ENCODE measurements at regions not wholly inside any gene's neighbourhood (a gene's known extent, or its start where the extent isn't known, plus 50 kb on each side); places are given as distances from the start of the nearest gene placed in this dataset.

GRCh38 chr4:106830879-106831278 is 205.2 kb downstream of the DKK2 start:
- Histone ChIP-seq H3K18ac (ENCODE audit: insufficient read length, low read depth, low read length) (no peak overlapping the region), H2BK15ac (ENCODE audit: low read depth, low read length) (no peak overlapping the region), H3K4ac (ENCODE audit: low read depth, low read length) (no peak overlapping the region), H3K23ac (ENCODE audit: insufficient read length, low read depth, low read length) (no peak overlapping the region), H3T11ph (ENCODE audit: low read length) (no peak overlapping the region), H2BK5ac (ENCODE audit: insufficient read length, low read length) (no peak overlapping the region), H2BK20ac (ENCODE audit: low read depth, low read length, poor library complexity, severe bottlenecking) (no peak overlapping the region), H3K79me1 (ENCODE audit: insufficient read depth, low read depth, low read length, poor library complexity, severe bottlenecking) (no peaks in the 10 kb centered on the region), H2AFZ (ENCODE audit: low read length) (no peak overlapping the region), H3K23me2 (ENCODE audit: insufficient read length, low read depth, low read length, poor library complexity, severe bottlenecking) (no peaks in the 10 kb centered on the region), H3K56ac (ENCODE audit: insufficient read length, low read depth, low read length) (no peak overlapping the region), H3K4me1 (ENCODE audit: insufficient read depth, low read length) (no peaks in the 10 kb centered on the region), H4K5ac (ENCODE audit: insufficient read length, low read depth, low read length) (no peak overlapping the region), H2AK5ac (ENCODE audit: insufficient read length, low read length) (no peak overlapping the region), H4K91ac (ENCODE audit: insufficient read length, low read depth, low read length) (no peak overlapping the region), H3K14ac (ENCODE audit: insufficient read depth, low read length) (no peak overlapping the region), H3K27ac (ENCODE audit: insufficient read length, low read depth, low read length) (no peak overlapping the region), H4K20me1 (ENCODE audit: control insufficient read depth, insufficient read depth, insufficient read length) (no peaks in the 10 kb centered on the region), H2BK12ac (ENCODE audit: insufficient read length, low read depth, low read length) (no peak overlapping the region), H3K27me3 (ENCODE audit: insufficient read depth, low read length) (no peaks in the 10 kb centered on the region), H3K79me2 (ENCODE audit: insufficient read depth, low read length) (no peaks in the 10 kb centered on the region), H3K4me2 (ENCODE audit: insufficient read depth, insufficient read length, low read length) (no peak overlapping the region), H2BK120ac (ENCODE audit: low read depth, low read length, poor library complexity, severe bottlenecking) (no peak overlapping the region), H3K9ac (ENCODE audit: extremely low read depth, insufficient read length, low read length) (no peak overlapping the region), H3K9me3 (ENCODE audit: control insufficient read depth, low read depth, low read length) (no peaks in the 10 kb centered on the region), H4K8ac (replicated peaks; ENCODE audit: insufficient read length, low read depth, low read length) (no peak overlapping the region)
- Mint-ChIP-seq H3K4me3 (no peak overlapping the region), H3K27ac (no peak overlapping the region), H3K4me1 (no peaks in the 10 kb centered on the region), H3K27me3 (ENCODE audit: low read depth) (no peaks in the 10 kb centered on the region), H3K36me3 (ENCODE audit: insufficient read depth in 1 of 3, low read depth in 3 of 3) (no peaks in the 10 kb centered on the region), H3K9me3 (no peaks in the 10 kb centered on the region)
- no peak for DNase-seq
- no peak for TF ChIP-seq CTCF (conservative IDR thresholded peaks at IDR 0.05)

Data from H9 (cell line).